Esophagus mucosa (tissue), 1 donor: ENCODE measurements at regions not wholly inside any gene's neighbourhood (a gene's known extent, or its start where the extent isn't known, plus 50 kb on each side); places are given as distances from the start of the nearest gene placed in this dataset.
"Not testable (repeated sequence)": the region's sequence is repeated elsewhere in the genome, so short reads cannot be mapped to it uniquely, and the experiment has no call there.

ENCODE experiments used
- ATAC-seq: fragments of 200-7000 bp; cut with Tn5 transposase; one replicate; pipeline ENCODE4 v1.9.1; 2020
- donor health status: DM: yes; HTN: yes; CAD: no.

- ATAC-seq = no peak
These were observed 426.7 kb upstream of the ARX start for GRCh38 chrX:25442499-25442898.

- no peak for ATAC-seq
These were observed 417.5 kb upstream of the ARX start for GRCh38 chrX:25433307-25433706.

- no peak for ATAC-seq
These were observed 416.6 kb upstream of the ARX start for GRCh38 chrX:25432396-25432795.

- ATAC-seq = no peak
These were observed 412.2 kb upstream of the ARX start for GRCh38 chrX:25427873-25428555.

- not testable (repeated sequence) for ATAC-seq
These were observed 388.4 kb upstream of the ARX start for GRCh38 chrX:25404163-25404562.

- ATAC-seq = no peak
These were observed 373.5 kb upstream of the ARX start for GRCh38 chrX:25389266-25389665.

GRCh38 chrX:25383196-25383595 lies 367.4 kb upstream of the ARX start:
- ATAC-seq = no peak

- ATAC-seq = no peak
These were observed 340.7 kb upstream of the ARX start for GRCh38 chrX:25356456-25356855.

- ATAC-seq = no peak
These were observed 328.6 kb upstream of the ARX start for GRCh38 chrX:25344161-25344936.

- ATAC-seq = no peak
These were observed 327.3 kb upstream of the ARX start for GRCh38 chrX:25343060-25343459.

- no peak for ATAC-seq
These were observed 322.1 kb upstream of the ARX start for GRCh38 chrX:25337841-25338240.

- ATAC-seq = no peak
These were observed 285.2 kb upstream of the ARX start for GRCh38 chrX:25300994-25301393.

GRCh38 chrX:25296850-25297249 lies 281.1 kb upstream of the ARX start:
- no peak for ATAC-seq

- no peak for ATAC-seq
These were observed 279.7 kb upstream of the ARX start for GRCh38 chrX:25295466-25295865.

GRCh38 chrX:25290132-25290531 lies 274.4 kb upstream of the ARX start:
- no peak for ATAC-seq

- no peak for ATAC-seq
These were observed 272.9 kb upstream of the ARX start for GRCh38 chrX:25288676-25289075.

GRCh38 chrX:25287521-25287920 lies 271.8 kb upstream of the ARX start:
- ATAC-seq = no peak

GRCh38 chrX:25285598-25285997 lies 269.8 kb upstream of the ARX start:
- no peak for ATAC-seq

GRCh38 chrX:25279510-25279909 lies 263.7 kb upstream of the ARX start:
- no peak for ATAC-seq

GRCh38 chrX:25278341-25278740 lies 262.6 kb upstream of the ARX start:
- no peak for ATAC-seq

GRCh38 chrX:25277574-25277973 lies 261.8 kb upstream of the ARX start:
- no peak for ATAC-seq

- no peak for ATAC-seq
These were observed 259.4 kb upstream of the ARX start for GRCh38 chrX:25275159-25275558.

- no peak for ATAC-seq
These were observed 225.7 kb upstream of the ARX start for GRCh38 chrX:25241461-25241860.

- ATAC-seq = no peak
These were observed 210.4 kb upstream of the ARX start for GRCh38 chrX:25226151-25226550.
